GM21447 (cell line): ENCODE measurements at regions not wholly inside any gene's neighbourhood (a gene's known extent, or its start where the extent isn't known, plus 50 kb on each side); places are given as distances from the start of the nearest gene placed in this dataset.

Experiments used
- ATAC-seq: cut with Tn5 transposase; IDR thresholded peaks from one replicate; pipeline ENCODE4 v1.9.1; 2021; ENCODE audit not compliant: unreplicated experiment

GRCh38 chr6:9623228-9623832 lies 791.5 kb downstream of the TFAP2A start:
- no peak for ATAC-seq

GRCh38 chr6:9621276-9621675 lies 793.6 kb downstream of the TFAP2A start:
- ATAC-seq, result no peak

GRCh38 chr6:9620687-9621086 lies 794.2 kb downstream of the TFAP2A start:
- no peak for ATAC-seq

GRCh38 chr6:9620263-9620662 lies 794.6 kb downstream of the TFAP2A start:
- no peak for ATAC-seq

GRCh38 chr6:9614778-9615177 lies 800.1 kb downstream of the TFAP2A start:
- ATAC-seq, result no peak

- no peak for ATAC-seq
Observed at GRCh38 chr6:9612489-9612888, 802.4 kb downstream of the TFAP2A start.

GRCh38 chr6:9610620-9611415 lies 804.1 kb downstream of the TFAP2A start:
- ATAC-seq, result no peak

GRCh38 chr6:9606435-9607134 lies 808.3 kb downstream of the TFAP2A start:
- ATAC-seq, result no peak

GRCh38 chr6:9594746-9595145 lies 820.1 kb downstream of the TFAP2A start:
- no peak for ATAC-seq

- ATAC-seq, result no peak
Observed at GRCh38 chr6:9593554-9593953, 821.3 kb downstream of the TFAP2A start.

- ATAC-seq, result no peak
Observed at GRCh38 chr6:9583753-9584352, 831.0 kb downstream of the TFAP2A start.

- ATAC-seq, result no peak
Observed at GRCh38 chr6:9581155-9581554, 833.7 kb downstream of the TFAP2A start.

GRCh38 chr6:9576521-9576920 lies 838.4 kb downstream of the TFAP2A start:
- ATAC-seq, result no peak

- no peak for ATAC-seq
Observed at GRCh38 chr6:9566096-9566495, 848.8 kb downstream of the TFAP2A start.

GRCh38 chr6:9564021-9564420 lies 850.9 kb downstream of the TFAP2A start:
- no peak for ATAC-seq

GRCh38 chr6:9563568-9563967 lies 851.3 kb downstream of the TFAP2A start:
- ATAC-seq, result no peak

GRCh38 chr6:9554806-9555205 lies 860.1 kb downstream of the TFAP2A start:
- no peak for ATAC-seq

GRCh38 chr6:9554323-9554722 lies 860.6 kb downstream of the TFAP2A start:
- no peak for ATAC-seq

- no peak for ATAC-seq
Observed at GRCh38 chr6:9553002-9553401, 861.9 kb downstream of the TFAP2A start.

GRCh38 chr6:9543649-9544048 lies 871.2 kb downstream of the TFAP2A start:
- no peak for ATAC-seq

GRCh38 chr6:9540534-9541126 lies 874.2 kb downstream of the TFAP2A start:
- no peak for ATAC-seq
